Fibroblast of villous mesenchyme (primary cell): ENCODE measurements at regions not wholly inside any gene's neighbourhood (a gene's known extent, or its start where the extent isn't known, plus 50 kb on each side); places are given as distances from the start of the nearest gene placed in this dataset.
"Not testable (repeated sequence)": the region's sequence is repeated elsewhere in the genome, so short reads cannot be mapped to it uniquely, and the experiment has no call there.

Experiments used
- DNase-seq: peaks from one replicate; pipeline ENCODE4 v3.0.0-alpha.2; 2010; ENCODE audit warnings: low read depth
- H3K4me3 ChIP-seq: 2 replicates; pipeline ENCODE4 v1.5.1; 2011; ENCODE audit warnings: low read depth, mild to moderate bottlenecking, low read length
- TF ChIP-seq, protein P1 (sequence below): IDR thresholded peaks from 2 replicates; pipeline ENCODE4 v1.5.1; 2012; ENCODE audit warnings: low read depth, mild to moderate bottlenecking, low read length; ENCODE audit not compliant: insufficient read depth

DNA sequence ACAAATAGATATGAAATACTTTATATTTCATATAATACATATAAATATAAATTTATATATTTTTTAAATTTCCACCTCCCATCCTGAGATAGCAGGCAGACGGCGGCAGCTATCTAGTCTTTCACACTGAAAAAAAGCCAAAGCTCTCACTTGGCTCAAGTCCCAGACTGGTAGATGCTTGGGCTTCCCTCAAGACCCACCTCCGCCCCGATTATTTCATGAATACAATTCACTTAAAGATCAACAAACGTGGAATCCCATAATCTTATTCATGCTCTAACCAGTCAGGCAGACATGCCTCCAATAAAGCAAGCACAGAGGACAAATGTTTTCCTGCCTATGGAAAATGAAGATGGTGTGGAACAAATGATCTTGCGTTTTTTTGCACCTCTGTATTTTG, 275.9 kb upstream of the NR2F2 start:
- H3K4me3 ChIP-seq: no peak overlapping the region
- no peak for DNase-seq
- TF ChIP-seq, protein P1, sequence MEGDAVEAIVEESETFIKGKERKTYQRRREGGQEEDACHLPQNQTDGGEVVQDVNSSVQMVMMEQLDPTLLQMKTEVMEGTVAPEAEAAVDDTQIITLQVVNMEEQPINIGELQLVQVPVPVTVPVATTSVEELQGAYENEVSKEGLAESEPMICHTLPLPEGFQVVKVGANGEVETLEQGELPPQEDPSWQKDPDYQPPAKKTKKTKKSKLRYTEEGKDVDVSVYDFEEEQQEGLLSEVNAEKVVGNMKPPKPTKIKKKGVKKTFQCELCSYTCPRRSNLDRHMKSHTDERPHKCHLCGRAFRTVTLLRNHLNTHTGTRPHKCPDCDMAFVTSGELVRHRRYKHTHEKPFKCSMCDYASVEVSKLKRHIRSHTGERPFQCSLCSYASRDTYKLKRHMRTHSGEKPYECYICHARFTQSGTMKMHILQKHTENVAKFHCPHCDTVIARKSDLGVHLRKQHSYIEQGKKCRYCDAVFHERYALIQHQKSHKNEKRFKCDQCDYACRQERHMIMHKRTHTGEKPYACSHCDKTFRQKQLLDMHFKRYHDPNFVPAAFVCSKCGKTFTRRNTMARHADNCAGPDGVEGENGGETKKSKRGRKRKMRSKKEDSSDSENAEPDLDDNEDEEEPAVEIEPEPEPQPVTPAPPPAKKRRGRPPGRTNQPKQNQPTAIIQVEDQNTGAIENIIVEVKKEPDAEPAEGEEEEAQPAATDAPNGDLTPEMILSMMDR: no peak

DNA sequence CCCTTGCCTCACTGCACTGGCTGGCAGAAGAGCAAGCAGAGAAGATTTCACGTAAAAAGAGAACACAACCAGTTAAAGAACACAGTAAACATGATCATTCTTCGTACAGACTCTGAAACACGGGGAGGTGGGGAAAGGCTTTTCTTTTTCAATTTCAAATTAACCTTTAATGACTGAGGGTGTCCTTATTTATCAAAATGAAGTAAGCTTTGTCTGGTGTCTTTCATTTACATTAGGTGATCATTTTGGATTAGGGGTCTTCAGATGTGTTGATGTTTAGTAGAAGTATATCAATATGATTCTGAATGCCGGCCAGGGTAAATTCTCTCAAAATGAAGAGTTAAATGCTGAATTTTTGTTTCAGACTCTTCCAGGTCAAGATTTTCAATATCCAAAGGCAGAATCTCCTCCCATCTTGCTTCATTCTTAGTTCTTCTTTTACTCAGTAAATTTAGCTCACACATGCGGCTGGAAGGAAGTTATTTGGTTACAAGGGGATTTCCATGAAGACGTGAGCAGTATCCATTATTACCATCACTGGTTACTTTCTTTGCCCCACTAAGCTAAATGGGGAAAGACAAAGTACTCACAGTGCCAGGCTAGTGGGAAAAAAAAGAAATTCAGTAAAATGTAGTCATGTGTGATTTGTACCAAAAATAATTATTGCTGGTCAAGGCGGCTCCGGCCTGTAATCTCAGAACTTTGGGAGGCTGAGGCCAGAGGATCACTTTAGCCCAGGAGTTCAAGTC, 272.2 kb upstream of the NR2F2 start:
- H3K4me3 ChIP-seq: no peak overlapping the region
- DNase-seq: no peak
- TF ChIP-seq, protein P1: no peak

GRCh38 chr15:96058852-96059103, 271.7 kb upstream of the NR2F2 start:
- DNase-seq, H3K4me3 ChIP-seq: not testable (repeated sequence)

DNA sequence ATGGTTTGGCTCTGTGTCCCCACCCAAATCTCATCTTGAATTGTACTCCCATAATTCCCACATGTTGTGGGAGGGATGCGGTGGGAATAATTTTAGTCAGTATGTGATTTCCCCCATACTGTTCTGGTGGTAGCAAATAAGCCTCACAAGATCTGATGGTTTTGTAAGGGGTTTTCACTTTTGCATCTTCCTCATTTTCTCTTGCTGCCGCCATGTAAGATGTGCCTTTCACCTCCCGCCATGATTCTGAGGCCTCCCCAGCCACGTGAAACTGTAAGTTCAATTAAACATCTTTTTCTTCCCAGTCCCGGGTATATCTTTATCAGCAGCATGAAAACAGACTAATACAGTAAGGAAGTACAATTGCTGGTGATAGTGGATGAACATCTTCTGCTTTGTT, 269.9 kb upstream of the NR2F2 start:
- not testable (repeated sequence) for DNase-seq, H3K4me3 ChIP-seq

DNA sequence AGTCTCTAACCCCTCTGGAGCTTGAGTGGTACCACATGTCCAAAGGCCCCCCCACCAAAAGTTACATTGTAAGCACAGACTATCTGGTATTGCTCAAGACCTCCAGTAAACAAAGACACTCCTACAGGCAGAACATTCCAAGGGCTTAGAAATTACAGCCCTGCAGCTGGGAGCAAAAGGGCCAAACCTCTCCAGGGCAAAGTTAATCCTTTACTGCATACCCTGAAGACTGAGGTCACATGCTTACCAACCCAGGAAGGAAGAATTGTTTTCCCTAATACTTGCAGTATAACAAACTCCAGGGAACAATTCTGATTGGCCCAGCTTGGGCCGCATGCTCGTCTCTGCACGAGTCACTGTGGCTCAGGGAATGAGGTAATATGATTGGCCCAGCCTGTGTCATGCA, 266.1 kb upstream of the NR2F2 start:
- TF ChIP-seq, protein P1: no peak
- DNase-seq: peak; percentile 96
- H3K4me3 ChIP-seq: no peak overlapping the region

GRCh38 chr15:96066126-96066525, 264.4 kb upstream of the NR2F2 start:
- H3K4me3 ChIP-seq: no peak overlapping the region
- TF ChIP-seq, protein P1: no peak
- DNase-seq: no peak

- DNase-seq: no peak
- no peak overlapping the region for H3K4me3 ChIP-seq
- TF ChIP-seq, protein P1: no peak
Observed at GRCh38 chr15:96066852-96067495, 263.5 kb upstream of the NR2F2 start.

GRCh38 chr15:96067677-96068076, 262.8 kb upstream of the NR2F2 start:
- TF ChIP-seq, protein P1: no peak
- DNase-seq: no peak

More at GRCh38 chr15:96067677-96068076, 262.8 kb upstream of the NR2F2 start:
- no peak overlapping the region for H3K4me3 ChIP-seq
